Germinal center (tissue), 1 donor: ENCODE measurements at regions not wholly inside any gene's neighbourhood (a gene's known extent, or its start where the extent isn't known, plus 50 kb on each side); places are given as distances from the start of the nearest gene placed in this dataset.

Experiments used
- DNase-seq: peaks from one replicate; pipeline ENCODE4 v3.0.0; 2012; ENCODE audit warnings: mixed read lengths, low spot score

DNA sequence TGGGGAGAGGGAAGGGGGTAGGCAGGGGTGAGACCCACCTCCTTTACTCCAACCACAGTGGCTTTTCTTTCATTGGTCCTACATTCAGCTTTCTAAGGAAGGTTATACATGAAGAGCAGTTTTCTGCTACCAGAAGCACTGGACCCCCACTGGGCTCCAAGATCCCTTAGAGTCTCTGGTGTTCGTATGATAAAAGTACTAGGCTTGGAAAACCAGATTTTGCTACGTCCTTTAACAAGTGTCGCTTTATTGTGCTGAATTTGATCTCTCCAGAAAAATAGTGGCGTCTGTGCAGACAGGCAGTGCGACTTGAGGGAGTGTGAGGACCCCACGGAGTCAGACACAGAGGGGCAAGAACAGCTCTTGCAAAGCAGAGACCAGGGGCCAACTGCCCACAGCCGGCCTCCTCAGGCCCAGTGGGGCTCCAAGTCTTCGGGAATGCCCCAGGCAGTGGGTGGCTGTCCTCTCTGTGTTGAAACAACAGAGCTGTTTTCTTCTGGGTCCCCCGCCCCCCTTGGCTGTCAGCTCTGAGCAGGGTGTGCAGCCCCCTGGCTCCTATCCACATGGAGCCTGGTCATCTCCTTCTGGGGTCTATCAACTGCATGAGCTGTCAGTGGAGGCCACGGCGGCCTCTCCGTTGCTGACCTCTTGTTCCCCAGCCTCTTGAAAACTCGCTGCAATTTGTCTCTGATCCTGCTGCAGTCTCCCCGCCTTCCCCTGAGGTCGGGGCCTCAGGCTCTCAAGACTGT lies 333.2 kb downstream of the RPS24 start:
- no peak for DNase-seq

DNA sequence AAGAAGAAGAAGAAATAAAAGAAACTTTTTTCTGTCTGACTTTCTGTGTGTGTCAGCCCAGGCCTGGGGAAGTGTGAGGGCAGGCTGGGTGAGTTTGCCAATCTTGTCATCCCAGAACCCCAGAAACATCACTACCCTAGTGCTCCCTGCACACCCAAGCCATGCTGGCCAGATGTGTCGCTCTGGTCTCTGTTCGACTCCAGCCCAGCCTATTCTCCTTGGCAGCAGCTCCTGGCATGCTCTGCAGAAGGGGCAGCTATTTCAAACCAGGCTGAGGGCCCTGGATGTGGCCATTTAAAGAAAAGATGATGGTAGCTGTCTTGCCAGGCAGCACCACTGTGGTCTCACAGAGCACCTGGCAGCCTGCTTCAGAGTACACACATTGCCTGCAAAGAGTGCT lies 334.1 kb downstream of the RPS24 start:
- DNase-seq = no peak

DNA sequence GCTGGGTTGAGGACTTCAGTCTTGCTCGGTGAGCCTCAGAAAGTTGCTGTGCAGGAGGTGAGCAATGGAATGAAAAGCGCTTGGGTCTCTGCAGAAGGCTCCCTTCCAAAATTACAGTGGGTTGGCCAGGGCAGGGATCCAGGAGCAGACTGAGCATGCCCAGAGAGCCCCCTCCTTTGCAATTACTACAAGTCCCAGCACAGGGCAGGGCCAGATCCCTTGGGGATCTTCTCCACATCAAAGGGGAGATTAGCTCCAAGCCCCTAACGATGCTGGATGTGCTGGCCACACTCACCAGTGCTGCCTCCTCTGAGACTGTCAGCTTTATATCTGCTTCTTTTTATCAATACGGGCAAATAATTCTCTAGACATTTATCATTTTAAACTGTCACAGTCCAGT lies 337.5 kb downstream of the RPS24 start:
- no peak for DNase-seq

DNA sequence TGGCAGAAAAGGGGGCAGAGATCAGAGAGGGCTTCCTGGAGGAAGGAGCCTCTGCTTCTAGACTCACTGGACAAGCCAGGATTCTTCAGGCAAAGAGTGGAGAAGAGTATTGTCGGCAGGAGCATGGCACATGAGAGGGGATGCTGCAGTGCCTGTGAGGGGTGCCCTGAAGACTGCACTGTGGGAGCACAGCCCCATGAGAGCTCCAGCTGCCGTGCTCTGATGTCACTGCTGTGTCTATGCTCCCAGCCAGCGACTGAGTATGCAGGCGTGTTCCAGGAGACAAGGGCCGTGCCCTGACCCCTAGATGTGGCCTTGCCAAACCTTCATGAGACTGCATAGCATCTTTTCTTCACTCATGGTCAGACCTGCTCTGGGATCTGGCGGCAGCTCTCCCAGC lies 339.1 kb downstream of the RPS24 start:
- no peak for DNase-seq

DNA sequence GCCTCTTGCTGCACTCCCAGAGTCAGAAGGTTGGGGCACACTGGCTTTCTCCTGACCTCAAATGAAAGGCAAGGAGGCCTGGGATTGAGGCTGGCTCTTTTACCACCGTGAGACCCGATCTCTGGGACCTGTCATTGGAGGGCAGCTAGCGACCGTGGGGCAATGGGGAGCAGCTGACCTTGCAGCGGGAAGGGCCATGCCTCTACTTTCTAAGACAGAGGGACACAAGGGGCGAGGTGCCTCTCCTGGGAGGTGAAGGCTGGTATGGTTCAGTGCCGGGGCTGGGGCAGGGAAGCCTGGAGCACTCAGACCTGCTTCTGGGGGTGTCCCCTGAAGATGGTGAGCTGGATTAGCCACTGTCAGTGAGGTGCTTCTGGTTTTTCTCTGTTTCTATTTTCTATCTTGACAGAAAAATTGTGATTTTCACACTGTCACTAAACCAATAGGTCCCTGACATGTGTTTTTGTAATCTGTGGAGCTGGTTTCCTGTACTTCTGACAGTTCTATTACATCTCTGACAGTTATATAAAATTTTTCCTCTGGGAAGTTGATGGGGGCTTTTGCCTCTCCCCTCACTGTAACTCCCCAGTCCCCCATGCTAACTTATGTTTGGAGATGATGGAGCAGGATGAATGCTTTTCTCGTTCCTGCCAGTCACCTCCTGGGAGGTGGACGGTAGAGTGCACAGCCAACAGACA lies 340.8 kb downstream of the RPS24 start:
- no peak for DNase-seq

DNA sequence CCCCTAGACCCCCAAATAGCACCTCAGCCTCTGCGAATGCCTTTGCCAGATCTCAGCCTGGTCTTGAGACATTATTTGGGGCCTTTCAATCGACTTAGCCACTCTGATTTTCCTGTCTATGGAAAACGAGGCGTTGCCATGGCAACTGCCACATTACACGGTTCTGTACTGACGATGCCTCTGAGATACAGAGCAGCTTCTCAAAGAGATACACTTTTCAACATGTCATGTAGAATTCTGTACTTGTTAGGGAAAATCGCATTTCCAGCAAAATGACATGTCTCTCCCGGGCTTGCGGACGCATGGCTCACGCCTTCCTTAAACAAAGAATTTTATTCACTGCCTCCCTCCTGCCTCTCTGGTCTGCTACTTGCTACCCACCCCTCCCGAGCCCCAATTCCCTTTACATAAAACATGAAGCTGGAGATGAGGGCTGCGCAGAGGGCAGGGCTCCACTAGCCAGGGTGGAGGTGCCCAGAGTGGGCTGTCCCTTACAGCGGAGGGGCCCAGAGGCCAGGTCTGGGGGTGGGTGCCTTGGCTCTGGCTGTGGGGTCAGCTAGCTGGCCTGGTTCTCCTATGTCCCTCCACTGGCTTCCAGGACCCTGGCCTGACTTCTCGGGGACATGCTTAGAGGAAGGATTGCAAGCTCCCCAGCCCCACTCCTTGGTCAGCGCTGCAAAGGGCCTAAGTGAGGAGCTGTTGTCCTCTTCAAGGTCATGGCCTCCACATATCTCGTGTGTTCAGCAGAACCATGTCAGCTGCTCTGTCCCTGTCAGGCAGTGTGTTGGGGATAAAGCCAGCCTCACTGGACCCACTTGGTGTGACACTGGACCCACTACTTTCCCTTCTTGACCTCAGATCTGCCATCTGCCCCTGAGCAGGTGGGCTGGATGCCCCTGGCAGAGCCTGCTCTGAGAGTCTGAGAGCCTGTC lies 342.5 kb downstream of the RPS24 start:
- DNase-seq = no peak

DNA sequence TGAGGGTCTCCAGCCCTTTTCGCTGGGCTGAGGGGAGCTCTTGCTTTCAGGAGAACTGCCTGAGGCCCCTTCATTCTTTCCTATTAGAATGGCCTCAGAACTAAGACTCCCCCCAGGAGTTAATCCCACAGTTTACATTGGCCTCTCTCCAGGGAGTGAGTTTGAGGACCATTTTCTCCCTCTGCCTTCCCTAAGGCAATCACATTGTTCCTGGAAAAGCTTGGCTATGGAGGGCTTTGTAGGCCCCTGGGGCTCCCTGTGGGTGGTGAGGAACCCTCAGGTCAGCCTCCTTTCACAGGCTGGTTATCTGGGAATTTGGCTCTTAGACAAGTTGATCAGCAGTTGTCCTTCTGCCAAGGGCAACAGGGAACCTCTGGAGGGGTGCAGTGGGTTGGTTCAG lies 343.7 kb downstream of the RPS24 start:
- no peak for DNase-seq

DNA sequence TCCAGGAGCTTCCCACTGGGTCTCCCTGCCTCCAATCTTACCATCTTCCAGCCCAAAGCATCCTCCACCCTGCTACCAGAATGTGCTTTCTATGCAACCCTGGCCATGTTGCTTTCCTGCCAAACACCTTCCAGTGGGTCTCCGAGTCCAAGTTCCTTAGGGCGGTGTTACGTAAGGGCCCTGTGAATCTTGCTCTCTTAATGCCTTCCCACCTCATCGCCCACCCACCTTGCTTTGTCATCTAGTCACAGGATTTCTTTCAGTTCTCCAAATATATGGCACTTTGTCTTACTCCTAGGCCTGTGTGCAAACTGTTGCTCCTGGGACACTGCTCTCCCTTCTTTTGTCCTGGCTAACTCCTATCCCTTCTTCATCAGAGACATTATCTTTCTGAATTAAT lies 344.5 kb downstream of the RPS24 start:
- DNase-seq = no peak

DNA sequence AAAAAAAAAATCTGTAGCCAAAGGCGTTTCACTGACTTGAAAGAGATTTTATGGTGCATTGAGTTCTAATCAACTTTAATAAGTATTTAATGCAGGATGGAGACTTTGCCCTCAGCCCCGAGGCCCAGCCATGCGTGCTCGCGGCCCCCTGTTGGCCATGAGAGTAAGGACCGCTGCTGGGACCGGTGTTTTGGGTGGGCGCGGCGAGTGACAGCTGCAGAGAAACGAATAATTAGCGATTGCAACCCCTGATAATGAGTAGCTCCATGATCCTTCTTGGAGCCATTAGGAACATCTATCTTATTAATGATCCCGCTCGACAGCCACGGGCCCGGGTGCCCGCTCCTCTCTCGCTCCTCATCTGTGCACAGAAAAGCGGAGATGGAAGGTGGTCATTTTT lies 347.4 kb downstream of the RPS24 start:
- DNase-seq = no peak

DNA sequence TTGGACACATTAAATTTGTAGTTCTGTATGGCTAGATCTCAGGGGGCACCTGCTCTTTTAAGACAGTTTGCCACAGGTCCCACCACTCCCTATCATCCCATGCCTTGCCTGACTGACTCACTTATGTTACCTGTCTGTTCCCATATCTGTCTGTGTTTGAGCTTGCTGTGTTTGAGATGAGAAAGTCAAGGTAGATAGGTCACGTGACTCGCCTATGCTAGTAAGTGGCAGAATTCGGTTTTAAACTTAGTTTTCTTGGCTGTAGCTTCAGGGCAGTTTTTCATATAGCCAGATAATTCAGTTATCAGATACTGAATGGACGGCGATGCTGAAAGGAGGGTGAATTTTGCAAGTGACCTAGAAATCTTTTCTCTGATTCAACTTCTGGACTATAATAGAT lies 348.4 kb downstream of the RPS24 start:
- no peak for DNase-seq

DNA sequence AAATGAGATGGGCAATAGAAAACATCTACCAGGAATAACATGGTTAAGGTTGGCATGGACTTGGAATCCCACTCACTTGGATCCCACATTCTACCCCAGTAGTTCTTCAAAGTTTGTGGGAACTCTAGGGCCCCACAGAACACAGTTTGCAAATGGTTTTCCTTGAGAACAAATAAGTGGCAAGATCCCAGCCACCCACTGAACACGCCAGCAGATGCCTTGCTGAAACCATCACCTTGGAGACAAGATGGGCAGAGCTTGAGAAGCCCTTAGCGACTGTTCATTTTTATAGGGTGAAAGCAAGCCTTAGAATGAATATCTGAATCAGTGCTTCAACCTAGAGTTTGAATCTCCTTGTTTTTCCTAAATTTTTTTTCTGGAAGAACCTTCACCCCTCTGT lies 349.1 kb downstream of the RPS24 start:
- DNase-seq = no peak

DNA sequence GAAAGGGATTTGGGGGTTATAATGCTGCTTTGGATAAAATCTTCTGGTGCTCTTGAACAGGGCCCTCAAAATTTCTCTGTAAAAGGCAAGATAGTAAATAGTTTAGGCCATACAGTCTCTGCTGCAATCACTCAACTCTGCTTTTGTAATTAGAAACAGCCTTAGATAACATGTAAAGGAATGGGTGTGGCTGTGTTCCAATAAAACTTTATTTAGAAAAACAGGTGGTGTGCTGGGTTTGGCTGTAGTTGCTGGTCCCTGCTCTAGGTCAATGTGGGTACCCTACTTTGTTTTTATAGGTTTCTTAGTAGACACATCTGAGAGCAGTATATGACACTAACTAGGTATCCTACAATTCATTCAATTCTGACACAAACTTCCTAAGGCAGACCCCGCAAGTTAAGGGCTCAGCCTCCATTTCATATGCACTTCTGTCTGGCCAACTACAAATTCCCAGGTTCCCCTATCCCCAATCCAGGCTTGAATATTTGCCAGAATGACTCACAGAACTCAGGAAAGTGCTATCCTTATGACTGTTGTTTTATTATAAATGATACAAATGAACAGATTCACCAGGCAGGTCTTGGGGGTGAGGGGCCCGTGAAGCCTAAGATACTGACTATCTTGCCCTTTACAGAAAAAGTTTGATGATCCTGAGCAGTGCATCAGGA lies 349.9 kb downstream of the RPS24 start:
- no peak for DNase-seq

DNA sequence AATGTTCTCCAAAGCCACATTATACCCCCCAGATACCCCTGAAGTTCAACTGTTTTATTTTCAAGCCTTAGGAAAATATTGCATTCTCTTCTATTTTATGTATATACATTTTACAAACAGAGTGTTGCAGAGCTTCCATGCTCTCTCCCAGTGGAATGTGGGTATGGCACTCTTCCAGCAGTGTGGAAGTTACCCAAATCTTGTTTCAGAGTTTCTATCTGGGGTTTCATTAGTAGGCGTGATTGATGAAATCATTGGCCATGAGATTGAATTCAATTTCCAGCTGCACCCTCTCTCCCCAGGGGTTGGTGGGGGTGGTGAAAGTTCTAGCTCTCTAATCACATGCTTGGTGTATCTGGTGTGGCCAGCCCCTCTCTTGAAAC lies 350.4 kb downstream of the RPS24 start:
- DNase-seq = no peak

DNA sequence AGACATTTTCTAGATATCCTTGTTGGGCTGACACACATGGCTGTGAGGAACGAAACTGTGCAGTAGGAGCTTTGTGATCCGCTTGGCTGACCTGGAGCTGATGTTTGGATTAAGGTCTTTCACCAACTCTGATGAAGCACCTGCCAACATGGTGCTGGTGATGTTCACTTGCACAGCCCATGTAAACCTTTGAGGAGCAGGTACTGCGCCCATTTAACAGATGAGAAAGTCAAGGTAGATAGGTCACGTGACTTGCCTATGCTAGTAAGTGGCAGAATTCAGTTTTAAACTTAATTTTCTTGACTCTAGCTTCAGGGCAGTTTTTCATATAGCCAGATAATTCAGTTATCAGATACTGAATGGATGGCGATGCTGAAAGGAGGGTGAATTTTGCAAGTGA lies 351.9 kb downstream of the RPS24 start:
- no peak for DNase-seq

DNA sequence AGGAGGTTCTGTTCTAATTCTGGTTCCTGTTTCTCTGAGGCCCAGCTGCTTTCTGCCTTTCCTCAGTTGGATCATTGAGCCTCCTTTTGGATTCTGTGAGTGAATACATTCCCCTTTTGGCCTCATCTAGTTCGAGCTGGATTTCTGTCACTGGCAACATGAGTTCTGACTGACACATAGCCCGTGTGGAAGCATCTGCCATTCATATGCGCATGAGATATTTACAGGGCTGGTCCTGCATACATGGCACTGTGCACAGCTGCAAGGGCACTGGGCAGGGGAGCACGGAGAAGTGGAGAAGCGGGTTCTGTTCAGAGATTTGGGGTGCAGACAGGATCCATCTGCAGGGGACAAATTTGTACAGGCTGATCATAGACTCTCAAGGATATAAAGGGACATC lies 352.8 kb downstream of the RPS24 start:
- DNase-seq = no peak

DNA sequence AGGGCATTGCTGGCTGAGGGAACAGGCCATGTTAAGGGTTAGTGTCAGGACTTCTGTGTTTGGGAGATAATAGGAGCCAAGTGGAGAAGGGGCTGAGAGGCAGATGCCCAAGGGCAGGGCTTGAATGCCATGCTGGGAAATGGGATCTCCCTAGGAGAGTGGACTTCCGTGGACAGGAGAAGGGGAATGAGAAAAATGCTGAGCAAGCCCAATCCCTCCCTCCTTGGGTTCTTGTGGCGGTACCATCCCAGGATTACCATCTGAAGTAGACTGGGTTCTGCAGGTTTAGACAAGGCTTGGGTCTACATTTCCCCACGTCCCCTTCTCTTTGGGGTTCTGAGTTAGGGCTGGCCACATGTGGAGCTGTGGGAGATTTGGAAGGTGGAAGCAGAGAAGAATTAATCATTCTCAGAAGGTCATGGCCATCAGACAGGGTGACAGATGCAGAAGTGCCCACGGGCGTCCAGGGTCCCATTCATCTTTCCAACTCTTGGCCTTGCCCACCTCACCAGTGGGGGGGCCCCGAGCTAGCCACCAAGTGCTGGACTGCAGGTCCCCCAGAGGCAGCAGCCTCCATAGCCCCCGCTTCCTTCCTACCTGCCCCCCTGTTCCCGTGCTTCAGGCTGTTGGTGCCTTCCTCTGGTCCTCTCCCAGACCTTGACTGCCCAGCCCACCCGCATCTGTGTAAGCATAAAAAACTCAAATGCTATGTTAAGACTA lies 354.8 kb downstream of the RPS24 start:
- DNase-seq = no peak

DNA sequence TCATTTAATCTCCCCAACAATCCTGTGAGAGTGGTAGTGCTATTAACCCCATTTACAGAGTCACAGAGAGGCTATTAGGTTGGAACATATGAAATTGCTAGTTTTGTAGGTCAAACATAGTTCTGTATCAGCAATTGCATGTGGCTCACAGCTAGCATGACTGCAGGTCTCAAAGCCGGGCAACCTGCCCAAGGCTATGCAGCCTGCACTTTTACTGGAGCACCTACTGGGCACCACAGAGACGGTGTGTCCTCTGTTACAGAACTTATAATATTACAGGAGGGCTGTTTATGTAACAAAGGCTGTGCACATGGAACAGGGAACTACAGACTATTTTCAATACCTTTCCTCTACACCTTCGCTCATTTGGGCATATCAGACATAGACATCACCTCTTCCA lies 355.8 kb downstream of the RPS24 start:
- DNase-seq = no peak

DNA sequence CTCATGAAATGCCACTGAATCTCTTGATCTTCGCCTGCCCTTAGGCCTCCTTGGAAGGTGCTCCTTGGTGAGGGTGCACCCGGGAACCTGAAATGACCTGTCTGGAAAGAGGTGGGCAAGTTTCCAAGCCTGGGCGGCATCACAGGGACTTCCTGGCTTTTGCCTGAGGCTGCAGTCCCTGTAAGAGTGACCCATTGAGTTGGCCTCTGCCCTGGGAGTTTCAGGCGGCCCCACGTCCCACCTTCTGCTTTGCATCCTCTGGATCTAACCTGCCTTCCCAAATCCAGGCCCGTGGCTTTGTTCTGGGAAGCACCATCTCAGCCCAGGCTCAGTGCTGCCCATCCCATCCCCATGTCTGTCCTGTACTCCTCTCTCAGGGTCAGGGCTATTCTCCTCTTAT lies 356.4 kb downstream of the RPS24 start:
- no peak for DNase-seq

DNA sequence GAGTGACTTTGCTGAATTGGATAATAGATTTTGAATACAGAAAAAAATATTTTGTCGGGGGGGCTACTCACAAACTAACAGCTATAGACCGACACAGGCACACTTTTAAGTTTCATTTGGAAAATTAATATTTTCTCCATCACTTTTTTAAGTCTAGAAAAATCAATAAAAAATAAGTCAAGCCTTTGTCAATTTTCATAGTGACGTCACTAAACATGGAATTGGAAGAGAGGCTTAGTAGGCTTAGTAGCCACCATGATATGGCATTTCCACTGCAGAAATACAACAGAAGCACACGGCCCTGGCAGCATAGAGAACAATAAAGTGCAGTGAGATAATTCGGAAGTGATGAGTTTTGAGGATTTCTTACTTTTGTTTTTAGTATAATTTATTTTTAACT lies 357.2 kb downstream of the RPS24 start:
- no peak for DNase-seq

DNA sequence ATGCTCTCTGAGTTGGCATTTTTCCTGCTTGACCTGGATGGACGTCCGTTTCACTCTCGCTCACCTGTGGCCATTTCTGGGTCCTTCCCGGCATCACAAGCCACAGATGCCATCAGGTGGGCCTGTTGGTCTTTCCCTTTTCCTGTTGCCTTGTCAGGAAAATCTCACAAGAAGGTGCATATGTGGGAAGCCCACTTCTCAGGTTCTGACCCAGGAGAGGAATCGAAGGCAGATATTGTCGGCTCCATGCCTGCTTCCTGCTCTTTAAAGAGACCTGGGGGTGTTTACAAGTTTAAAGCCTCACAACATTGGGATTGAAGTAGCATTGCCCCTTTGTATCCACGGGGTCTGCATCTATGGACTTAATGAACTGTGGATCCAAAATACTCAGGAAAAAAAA lies 357.9 kb downstream of the RPS24 start:
- DNase-seq = no peak

DNA sequence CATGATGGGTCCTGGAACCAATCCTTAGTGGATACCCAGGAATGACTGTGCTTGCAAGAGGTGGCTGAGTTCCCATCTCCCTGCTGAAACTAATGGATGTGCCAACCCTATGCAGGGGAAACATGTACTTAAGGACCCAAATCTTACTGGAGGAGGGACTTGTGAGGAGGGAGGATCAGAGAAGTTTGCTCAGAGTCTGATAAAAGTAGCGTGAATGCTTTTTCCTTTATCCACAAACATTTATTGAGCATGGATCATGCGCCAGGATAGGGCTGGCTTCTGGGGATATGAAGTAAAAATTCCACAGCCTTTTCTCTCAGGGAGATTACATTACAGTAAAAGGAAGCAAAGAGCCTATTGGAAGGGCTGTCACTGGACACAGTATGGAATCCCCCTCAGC lies 358.5 kb downstream of the RPS24 start:
- no peak for DNase-seq

DNA sequence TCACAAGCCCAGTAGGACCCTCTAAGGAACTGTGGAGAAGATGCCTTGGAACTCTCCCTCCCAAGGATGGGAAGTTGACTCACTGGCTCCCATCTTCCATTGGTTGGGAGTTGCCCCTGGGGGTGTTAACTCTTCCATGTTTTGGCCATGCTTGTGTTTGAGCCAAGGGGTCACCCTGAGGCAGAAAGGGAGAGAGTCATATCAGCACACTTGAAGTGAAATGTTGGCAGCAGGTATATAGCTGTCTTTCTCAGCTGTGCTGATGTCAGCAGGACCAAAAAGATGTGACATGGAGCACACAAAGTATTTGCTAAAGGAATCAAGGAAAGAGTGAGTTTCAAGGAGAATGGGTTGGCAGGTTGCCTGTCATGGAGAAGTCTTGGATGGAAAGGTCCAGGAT lies 359.4 kb downstream of the RPS24 start:
- DNase-seq = no peak
